Lung (tissue), 11 donors: ENCODE measurements at regions not wholly inside any gene's neighbourhood (a gene's known extent, or its start where the extent isn't known, plus 50 kb on each side); places are given as distances from the start of the nearest gene placed in this dataset.

Experiments
- ATAC-seq: fragments of 200-7000 bp; cut with Tn5 transposase; one replicate; pipeline ENCODE4 v1.9.1; 2020; ENCODE audit warnings: moderate number of reproducible peaks; ENCODE audit not compliant: insufficient read depth, low FRiP score
- DNase-seq, 3 donors: peaks; one replicate each; pipeline ENCODE4 v3.0.0-alpha.2; 2013 to 2017
- H3K27ac ChIP-seq, 2 donors: one replicate each; pipeline ENCODE4 v1.5.1; 2013; ENCODE audit warnings: mild to moderate bottlenecking in 2 of 2, moderate library complexity in 2 of 2, control low read depth in 1 of 2, inconsistent platforms in 1 of 2, low read depth in 1 of 2, low read length in 1 of 2
- H3K27me3 ChIP-seq, 3 donors: one replicate each; pipeline ENCODE4 v1.5.1; 2013; ENCODE audit warnings: low read length in 2 of 3; ENCODE audit not compliant: control insufficient read depth in 3 of 3, insufficient read depth in 3 of 3
- H3K36me3 ChIP-seq, 4 donors: one replicate each; pipeline ENCODE4 v1.5.1; 2013; ENCODE audit warnings: low read length in 4 of 4, mild to moderate bottlenecking in 1 of 4, moderate library complexity in 1 of 4; ENCODE audit not compliant: control insufficient read depth in 4 of 4, insufficient read depth in 4 of 4
- H3K4me1 ChIP-seq, 5 donors: one replicate each; pipeline ENCODE4 v1.5.1; 2013; ENCODE audit warnings: low read length in 5 of 5, mild to moderate bottlenecking in 2 of 5, moderate library complexity in 1 of 5; ENCODE audit not compliant: control insufficient read depth in 5 of 5, insufficient read depth in 5 of 5
- H3K4me3 ChIP-seq: one replicate; pipeline ENCODE4 v1.5.1; 2013; ENCODE audit warnings: mild to moderate bottlenecking, control low read depth, moderate library complexity
- H3K9ac ChIP-seq, 2 donors: one replicate each; pipeline ENCODE4 v1.5.1; 2013; ENCODE audit warnings: low read length in 2 of 2, control low read depth in 1 of 2; ENCODE audit not compliant: insufficient read depth in 1 of 2
- H3K9me3 ChIP-seq, 4 donors: one replicate each; pipeline ENCODE4 v1.5.1; 2013; ENCODE audit warnings: low read length in 3 of 4, mild to moderate bottlenecking in 1 of 4, moderate library complexity in 1 of 4; ENCODE audit not compliant: control insufficient read depth in 4 of 4, insufficient read depth in 3 of 4
- WGBS, 2 donors: extraction: QIAGEN DNeasy Blood & Tissue Kit; methylation state at CpG; one replicate each; pipeline ENCODE4 v1.1.7; 2013; 5-methylcytosine and 5-hydroxymethylcytosine counted together
- TF ChIP-seq, protein P1 (sequence below): IDR thresholded peaks from 2 replicates; pipeline ENCODE4 v1.5.1; 2012; ENCODE audit warnings: mild to moderate bottlenecking; ENCODE audit errors: control extremely low read depth, extremely low read depth
- donor health status: control.
- donor health status: control.
- donor health status: Bipolar disorder and iron deficiency.
- donor health status: healthy.
- donor health status: DM: yes; HTN: yes; CAD: no.

DNA sequence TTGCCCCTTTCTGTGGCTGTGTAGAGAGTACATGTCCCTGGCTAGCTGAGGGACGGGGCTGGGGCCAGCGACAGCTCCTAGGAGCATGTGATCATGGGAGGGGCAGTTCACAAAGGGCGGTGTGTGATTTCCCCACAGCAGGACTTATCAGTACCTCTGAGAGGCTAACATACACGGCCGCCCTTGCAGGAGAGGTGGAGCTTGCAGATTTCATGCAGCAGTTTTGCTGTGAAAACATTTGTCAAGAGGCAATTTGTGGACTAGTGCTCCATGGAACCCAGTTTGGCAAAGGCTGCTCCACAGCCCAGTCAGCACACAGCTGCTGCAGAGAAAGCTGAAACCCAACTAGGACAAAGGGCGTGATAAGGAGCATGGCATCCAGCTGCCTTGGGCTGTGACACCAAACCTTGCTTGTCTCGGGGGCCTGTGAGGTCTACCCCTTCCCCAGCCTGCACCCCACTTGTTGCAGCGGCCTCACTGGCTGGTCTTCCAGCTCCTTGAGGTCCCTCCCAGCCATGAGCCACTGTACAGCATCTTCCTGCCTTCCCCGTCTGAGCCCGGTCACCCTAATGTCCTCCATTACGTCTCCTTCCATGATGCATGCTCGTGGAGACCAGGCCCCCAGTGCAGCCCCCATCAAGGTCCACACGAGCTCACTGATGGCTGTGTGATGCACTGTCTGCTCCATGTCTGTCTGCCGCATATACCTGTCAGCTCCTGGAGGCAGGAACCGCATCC lies 121.4 kb upstream of the HDAC4 start:
- TF ChIP-seq, protein P1, sequence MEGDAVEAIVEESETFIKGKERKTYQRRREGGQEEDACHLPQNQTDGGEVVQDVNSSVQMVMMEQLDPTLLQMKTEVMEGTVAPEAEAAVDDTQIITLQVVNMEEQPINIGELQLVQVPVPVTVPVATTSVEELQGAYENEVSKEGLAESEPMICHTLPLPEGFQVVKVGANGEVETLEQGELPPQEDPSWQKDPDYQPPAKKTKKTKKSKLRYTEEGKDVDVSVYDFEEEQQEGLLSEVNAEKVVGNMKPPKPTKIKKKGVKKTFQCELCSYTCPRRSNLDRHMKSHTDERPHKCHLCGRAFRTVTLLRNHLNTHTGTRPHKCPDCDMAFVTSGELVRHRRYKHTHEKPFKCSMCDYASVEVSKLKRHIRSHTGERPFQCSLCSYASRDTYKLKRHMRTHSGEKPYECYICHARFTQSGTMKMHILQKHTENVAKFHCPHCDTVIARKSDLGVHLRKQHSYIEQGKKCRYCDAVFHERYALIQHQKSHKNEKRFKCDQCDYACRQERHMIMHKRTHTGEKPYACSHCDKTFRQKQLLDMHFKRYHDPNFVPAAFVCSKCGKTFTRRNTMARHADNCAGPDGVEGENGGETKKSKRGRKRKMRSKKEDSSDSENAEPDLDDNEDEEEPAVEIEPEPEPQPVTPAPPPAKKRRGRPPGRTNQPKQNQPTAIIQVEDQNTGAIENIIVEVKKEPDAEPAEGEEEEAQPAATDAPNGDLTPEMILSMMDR: no peak
- H3K9me3 ChIP-seq: no peaks in the 10 kb centered on the region
- H3K36me3 ChIP-seq: no peaks in the 10 kb centered on the region
- H3K27me3 ChIP-seq: peaks cover 0 to 3% (median 0%) of the 10 kb centered on the region in 3 donors
- H3K9ac ChIP-seq: no peak overlapping the region
- H3K27ac ChIP-seq: no peak overlapping the region
- DNase-seq: no peak
- ATAC-seq: no peak
- H3K4me1 ChIP-seq: peaks cover 0 to 7% (median 0%) of the 10 kb centered on the region in 5 donors
- 77% methylated on average over 15 of the region's 15 CpGs for WGBS, 2 donors
- no peak overlapping the region for H3K4me3 ChIP-seq

DNA sequence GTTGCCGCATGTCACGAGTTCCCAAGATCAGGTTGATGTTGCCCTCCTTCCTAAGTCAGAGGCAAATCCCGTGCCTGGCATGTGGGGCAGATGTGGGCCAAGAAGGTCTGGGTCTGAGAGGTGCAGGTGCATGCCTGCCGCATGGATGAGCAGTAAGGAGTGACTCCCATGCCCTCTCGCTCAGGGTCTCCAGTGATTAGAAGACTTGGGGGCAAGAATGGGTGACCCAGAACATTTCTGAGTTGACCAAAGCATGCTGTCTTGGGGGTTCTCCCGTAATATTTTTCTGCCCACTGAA lies 120.6 kb upstream of the HDAC4 start:
- Histone ChIP-seq H3K9me3 (no peaks in the 10 kb centered on the region), H3K9ac (no peak overlapping the region), H3K4me3 (no peak overlapping the region), H3K36me3 (no peaks in the 10 kb centered on the region), H3K4me1 (peaks cover 0 to 7% (median 0%) of the 10 kb centered on the region in 5 donors), H3K27ac (no peak overlapping the region), H3K27me3 (peaks cover 0 to 3% (median 0%) of the 10 kb centered on the region in 3 donors)
- 88 to 96% methylated on average over 6 of the region's 6 CpGs for WGBS, 2 donors
- DNase-seq (no peak), ATAC-seq (no peak)
- TF ChIP-seq, protein P1: no peak

DNA sequence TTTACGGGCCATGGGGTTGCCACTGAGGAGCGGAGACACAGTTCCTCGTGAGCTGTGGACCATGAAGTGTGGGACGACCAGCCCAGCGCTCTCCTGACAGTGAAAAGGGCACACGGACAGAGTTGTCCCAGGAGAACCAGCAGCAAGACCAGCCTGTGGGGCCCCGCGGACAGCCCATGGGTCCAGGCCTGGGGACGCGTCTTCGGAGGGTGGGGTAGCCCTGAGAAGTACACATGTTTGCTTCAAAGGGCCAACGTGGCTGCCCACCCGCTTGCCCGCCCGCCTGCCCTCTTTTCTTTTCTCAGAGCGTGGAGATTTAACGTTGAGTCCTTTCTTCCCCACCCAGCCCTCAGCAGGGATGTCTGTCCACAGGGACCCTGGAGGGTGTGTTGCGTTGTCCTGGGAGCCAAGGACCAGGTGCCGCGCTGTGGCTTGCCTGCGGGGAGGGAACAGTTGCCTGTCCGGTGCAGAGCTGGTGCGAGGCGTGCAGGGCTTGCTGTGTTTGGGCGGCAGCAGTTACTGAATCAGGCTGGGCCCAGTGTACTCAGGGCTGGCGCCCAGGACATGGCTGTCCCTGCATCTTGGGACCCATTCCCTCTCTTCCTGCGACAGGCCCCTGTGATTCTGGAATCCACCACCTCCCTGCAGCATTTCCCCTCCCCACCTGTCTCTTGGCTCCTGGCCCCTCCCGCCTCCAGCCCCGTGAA lies 120.1 kb upstream of the HDAC4 start:
- Histone ChIP-seq H3K27me3 (peaks cover 0 to 3% (median 0%) of the 10 kb centered on the region in 3 donors), H3K9me3 (no peaks in the 10 kb centered on the region), H3K27ac (no peak overlapping the region), H3K4me3 (no peak overlapping the region), H3K4me1 (peaks cover 0 to 7% (median 0%) of the 10 kb centered on the region in 5 donors), H3K9ac (no peak overlapping the region), H3K36me3 (no peaks in the 10 kb centered on the region)
- DNase-seq (no peak), ATAC-seq (no peak)
- TF ChIP-seq, protein P1: no peak
- 93 to 95% methylated on average over 26 to 29 of the region's 29 CpGs for WGBS, 2 donors
